ENCODE measurements at regions not wholly inside any gene's neighbourhood (a gene's known extent, or its start where the extent isn't known, plus 50 kb on each side); places are given as distances from the start of the nearest gene placed in this dataset.

GRCh38 chr4:45765521-45765920 lies 358.3 kb downstream of the GABRG1 start:
- no peak for DNase-seq (ENCODE audit: low read depth)
- Mint-ChIP-seq H3K27ac (ENCODE audit: unreplicated experiment) (no peak overlapping the region), H3K27me3 (ENCODE audit: low read depth, unreplicated experiment) (no peaks in the 10 kb centered on the region), H3K4me1 (ENCODE audit: low read depth, unreplicated experiment) (no peaks in the 10 kb centered on the region), H3K36me3 (ENCODE audit: low read depth, unreplicated experiment) (no peaks in the 10 kb centered on the region), H3K4me3 (ENCODE audit: unreplicated experiment) (no peak overlapping the region), H3K9me3 (ENCODE audit: unreplicated experiment) (peaks cover 1% of the 10 kb centered on the region)
- Histone ChIP-seq H3K9me3 (ENCODE audit: insufficient read depth, low read depth, low read length) (no peaks in the 10 kb centered on the region), H4K20me1 (ENCODE audit: insufficient read depth, low read length) (no peaks in the 10 kb centered on the region), H3K4me1 (ENCODE audit: insufficient read depth, low read length) (no peaks in the 10 kb centered on the region), H3K4me3 (ENCODE audit: insufficient read depth, low read depth, low read length) (no peak overlapping the region), H3K4me2 (ENCODE audit: low read length) (no peak overlapping the region), H2AFZ (ENCODE audit: low read depth, low read length) (no peak overlapping the region), H3K27ac (ENCODE audit: low read depth, low read length) (no peak overlapping the region), H3K27me3 (ENCODE audit: insufficient read depth, low read length) (no peaks in the 10 kb centered on the region), H3K9ac (ENCODE audit: low read length) (no peak overlapping the region), H3K36me3 (ENCODE audit: insufficient read depth, low read length) (no peaks in the 10 kb centered on the region), H3K79me2 (ENCODE audit: insufficient read depth, low read length) (no peaks in the 10 kb centered on the region)
- no peak for FAIRE-seq
- TF ChIP-seq EZH2 (IDR thresholded peaks at IDR 0.05; ENCODE audit: insufficient read depth, low read length) (no peak), CTCF (IDR thresholded peaks at IDR 0.05; ENCODE audit: insufficient read depth, low read depth, low read length) (no peak)

GRCh38 chr4:45751877-45752530 lies 371.9 kb downstream of the GABRG1 start:
- H3K4me3 ChIP-seq (ENCODE audit: insufficient read depth, low read depth, low read length) = no peak overlapping the region
- no peaks in the 10 kb centered on the region for H3K27me3 Mint-ChIP-seq (ENCODE audit: low read depth, unreplicated experiment)
- no peak overlapping the region for H2AFZ ChIP-seq (ENCODE audit: low read depth, low read length)
- H3K9ac ChIP-seq (ENCODE audit: low read length) = no peak overlapping the region
- no peaks in the 10 kb centered on the region for H3K36me3 Mint-ChIP-seq (ENCODE audit: low read depth, unreplicated experiment)
- TF ChIP-seq CTCF (IDR thresholded peaks at IDR 0.05; ENCODE audit: insufficient read depth, low read depth, low read length) (no peak), EZH2 (IDR thresholded peaks at IDR 0.05; ENCODE audit: insufficient read depth, low read length) (no peak)
- FAIRE-seq (no peak), DNase-seq (ENCODE audit: low read depth) (no peak)
- H3K79me2 ChIP-seq (ENCODE audit: insufficient read depth, low read length) = no peaks in the 10 kb centered on the region
- H3K9me3 Mint-ChIP-seq (ENCODE audit: unreplicated experiment) = no peaks in the 10 kb centered on the region
- no peaks in the 10 kb centered on the region for H3K4me1 ChIP-seq (ENCODE audit: insufficient read depth, low read length)
- no peaks in the 10 kb centered on the region for H3K36me3 ChIP-seq (ENCODE audit: insufficient read depth, low read length)
- no peak overlapping the region for H3K27ac Mint-ChIP-seq (ENCODE audit: unreplicated experiment)
- no peak overlapping the region for H3K4me2 ChIP-seq (ENCODE audit: low read length)
- H4K20me1 ChIP-seq (ENCODE audit: insufficient read depth, low read length) = no peaks in the 10 kb centered on the region
- H3K4me1 Mint-ChIP-seq (ENCODE audit: low read depth, unreplicated experiment) = no peaks in the 10 kb centered on the region
- H3K27ac ChIP-seq (ENCODE audit: low read depth, low read length) = no peak overlapping the region
- no peaks in the 10 kb centered on the region for H3K27me3 ChIP-seq (ENCODE audit: insufficient read depth, low read length)
- no peaks in the 10 kb centered on the region for H3K9me3 ChIP-seq (ENCODE audit: insufficient read depth, low read depth, low read length)
- H3K4me3 Mint-ChIP-seq (ENCODE audit: unreplicated experiment) = no peak overlapping the region

- no peak for FAIRE-seq
Observed at GRCh38 chr4:45750721-45751120, 373.1 kb downstream of the GABRG1 start.

More at GRCh38 chr4:45750721-45751120, 373.1 kb downstream of the GABRG1 start:
- H3K27me3 Mint-ChIP-seq (ENCODE audit: low read depth, unreplicated experiment) = no peaks in the 10 kb centered on the region
- Histone ChIP-seq H3K4me2 (ENCODE audit: low read length) (no peak overlapping the region), H3K4me1 (ENCODE audit: insufficient read depth, low read length) (no peaks in the 10 kb centered on the region), H3K9ac (ENCODE audit: low read length) (no peak overlapping the region), H3K27me3 (ENCODE audit: insufficient read depth, low read length) (no peaks in the 10 kb centered on the region), H4K20me1 (ENCODE audit: insufficient read depth, low read length) (no peaks in the 10 kb centered on the region), H3K4me3 (ENCODE audit: insufficient read depth, low read depth, low read length) (no peak overlapping the region), H3K79me2 (ENCODE audit: insufficient read depth, low read length) (no peaks in the 10 kb centered on the region), H2AFZ (ENCODE audit: low read depth, low read length) (no peak overlapping the region), H3K36me3 (ENCODE audit: insufficient read depth, low read length) (no peaks in the 10 kb centered on the region), H3K27ac (ENCODE audit: low read depth, low read length) (no peak overlapping the region), H3K9me3 (ENCODE audit: insufficient read depth, low read depth, low read length) (no peaks in the 10 kb centered on the region)
- TF ChIP-seq CTCF (IDR thresholded peaks at IDR 0.05; ENCODE audit: insufficient read depth, low read depth, low read length) (no peak), EZH2 (IDR thresholded peaks at IDR 0.05; ENCODE audit: insufficient read depth, low read length) (no peak)
- H3K36me3 Mint-ChIP-seq (ENCODE audit: low read depth, unreplicated experiment) = no peaks in the 10 kb centered on the region
- H3K4me1 Mint-ChIP-seq (ENCODE audit: low read depth, unreplicated experiment) = no peaks in the 10 kb centered on the region
- no peak for DNase-seq (ENCODE audit: low read depth)
- H3K9me3 Mint-ChIP-seq (ENCODE audit: unreplicated experiment) = no peaks in the 10 kb centered on the region
- no peak overlapping the region for H3K4me3 Mint-ChIP-seq (ENCODE audit: unreplicated experiment)
- H3K27ac Mint-ChIP-seq (ENCODE audit: unreplicated experiment) = no peak overlapping the region

Data from astrocyte (in vitro differentiated cells and primary cell).